ENCODE measurements at regions not wholly inside any gene's neighbourhood (a gene's known extent, or its start where the extent isn't known, plus 50 kb on each side); places are given as distances from the start of the nearest gene placed in this dataset.

- no peak overlapping the region for H3K9ac ChIP-seq (ENCODE audit: low read length)
- ChIA-PET POLR2A (no interaction called here), CTCF (no interaction called here)
- no peak overlapping the region for H2AFZ ChIP-seq (ENCODE audit: insufficient read depth, low read depth, low read length, poor library complexity, severe bottlenecking)
- TF ChIP-seq EZH2 (IDR thresholded peaks at IDR 0.05; ENCODE audit: borderline replicate concordance, insufficient read depth, low read depth, low read length, poor library complexity, severe bottlenecking) (no peak), CTCF (IDR thresholded peaks at IDR 0.05) (no peak)
- no peak overlapping the region for H3K27ac ChIP-seq (ENCODE audit: low read length in 2 of 2)
- no peak for DNase-seq
- no peaks in the 10 kb centered on the region for H3K4me1 ChIP-seq (ENCODE audit: control insufficient read depth in 2 of 2, insufficient read depth in 2 of 2, low read length in 2 of 2)
- Mint-ChIP-seq H3K9me3 (ENCODE audit: insufficient read depth) (no peaks in the 10 kb centered on the region), H3K27me3 (no peaks in the 10 kb centered on the region), H3K4me3 (no peak overlapping the region), H3K27ac (no peak overlapping the region), H3K4me1 (no peaks in the 10 kb centered on the region)
- H3K4me2 ChIP-seq (replicated peaks; ENCODE audit: low read depth, low read length, poor library complexity, severe bottlenecking): no peak overlapping the region
- intact Hi-C loops (cut with micrococcal nuclease): no loop called here
- 91% methylated on average over 2 of the region's 2 CpGs for WGBS (ENCODE audit: insufficient coverage)
- H3K27me3 ChIP-seq (replicated peaks in 1 of 4; ENCODE audit: control extremely low read depth in 1 of 4, control insufficient read depth in 3 of 4, insufficient read depth in 4 of 4, low read length in 3 of 4): no peaks in the 10 kb centered on the region
- no peaks in the 10 kb centered on the region for H3K36me3 ChIP-seq (replicated peaks in 1 of 2; ENCODE audit: control extremely low read depth in 1 of 2, control insufficient read depth in 1 of 2, extremely low read depth in 1 of 2, insufficient read depth in 2 of 2, low read length in 1 of 2)
- H4K20me1 ChIP-seq (ENCODE audit: control insufficient read depth, insufficient read depth, low read length, poor library complexity, severe bottlenecking): no peaks in the 10 kb centered on the region
- H3K4me3 ChIP-seq (ENCODE audit: control extremely low read depth in 1 of 5, extremely low read depth in 1 of 5, insufficient read depth in 1 of 5, low read depth in 2 of 5, low read length in 4 of 5): no peak overlapping the region
- ATAC-seq (ENCODE audit: low read depth): no peak
- no peaks in the 10 kb centered on the region for H3K9me3 ChIP-seq (ENCODE audit: control extremely low read depth in 1 of 3, control insufficient read depth in 2 of 3, insufficient read depth in 1 of 3, low read length in 2 of 3)
- H3K79me2 ChIP-seq (ENCODE audit: control insufficient read depth, insufficient read depth, low read length): no peaks in the 10 kb centered on the region
These were observed 50.4 kb upstream of the PRSS23 start for GRCh38 chr11:86749821-86750401.

- no peak overlapping the region for H3K4me3 Mint-ChIP-seq
- no peaks in the 10 kb centered on the region for H3K4me1 Mint-ChIP-seq
- Histone ChIP-seq H4K20me1 (ENCODE audit: control insufficient read depth, insufficient read depth, low read length, poor library complexity, severe bottlenecking) (no peaks in the 10 kb centered on the region), H3K4me2 (replicated peaks; ENCODE audit: low read depth, low read length, poor library complexity, severe bottlenecking) (no peak overlapping the region), H3K27ac (ENCODE audit: low read length in 2 of 2) (no peak overlapping the region), H3K79me2 (ENCODE audit: control insufficient read depth, insufficient read depth, low read length) (no peaks in the 10 kb centered on the region), H3K27me3 (replicated peaks in 1 of 4; ENCODE audit: control extremely low read depth in 1 of 4, control insufficient read depth in 3 of 4, insufficient read depth in 4 of 4, low read length in 3 of 4) (no peaks in the 10 kb centered on the region), H3K9ac (ENCODE audit: low read length) (no peak overlapping the region), H3K36me3 (replicated peaks in 1 of 2; ENCODE audit: control extremely low read depth in 1 of 2, control insufficient read depth in 1 of 2, extremely low read depth in 1 of 2, insufficient read depth in 2 of 2, low read length in 1 of 2) (no peaks in the 10 kb centered on the region), H3K4me3 (ENCODE audit: control extremely low read depth in 1 of 5, extremely low read depth in 1 of 5, insufficient read depth in 1 of 5, low read depth in 2 of 5, low read length in 4 of 5) (no peak overlapping the region), H3K4me1 (ENCODE audit: control insufficient read depth in 2 of 2, insufficient read depth in 2 of 2, low read length in 2 of 2) (no peaks in the 10 kb centered on the region), H2AFZ (ENCODE audit: insufficient read depth, low read depth, low read length, poor library complexity, severe bottlenecking) (no peak overlapping the region), H3K9me3 (ENCODE audit: control extremely low read depth in 1 of 3, control insufficient read depth in 2 of 3, insufficient read depth in 1 of 3, low read length in 2 of 3) (no peaks in the 10 kb centered on the region)
- intact Hi-C loops (cut with micrococcal nuclease): no loop called here
- POLR2A ChIA-PET: no interaction called here
- TF ChIP-seq CTCF (IDR thresholded peaks at IDR 0.05): no peak
- no peak for TF ChIP-seq EZH2 (IDR thresholded peaks at IDR 0.05; ENCODE audit: borderline replicate concordance, insufficient read depth, low read depth, low read length, poor library complexity, severe bottlenecking)
- H3K27me3 Mint-ChIP-seq: no peaks in the 10 kb centered on the region
- no peak overlapping the region for H3K27ac Mint-ChIP-seq
- no peak for ATAC-seq (ENCODE audit: low read depth)
- no peaks in the 10 kb centered on the region for H3K9me3 Mint-ChIP-seq (ENCODE audit: insufficient read depth)
- WGBS (ENCODE audit: insufficient coverage): 63% methylated on average over 1 of the region's 3 CpGs
- CTCF ChIA-PET: no interaction called here
- DNase-seq: no peak
These were observed 51.0 kb upstream of the PRSS23 start for GRCh38 chr11:86749376-86749775.
